ENCODE measurements at regions not wholly inside any gene's neighbourhood (a gene's known extent, or its start where the extent isn't known, plus 50 kb on each side); places are given as distances from the start of the nearest gene placed in this dataset.

DNA sequence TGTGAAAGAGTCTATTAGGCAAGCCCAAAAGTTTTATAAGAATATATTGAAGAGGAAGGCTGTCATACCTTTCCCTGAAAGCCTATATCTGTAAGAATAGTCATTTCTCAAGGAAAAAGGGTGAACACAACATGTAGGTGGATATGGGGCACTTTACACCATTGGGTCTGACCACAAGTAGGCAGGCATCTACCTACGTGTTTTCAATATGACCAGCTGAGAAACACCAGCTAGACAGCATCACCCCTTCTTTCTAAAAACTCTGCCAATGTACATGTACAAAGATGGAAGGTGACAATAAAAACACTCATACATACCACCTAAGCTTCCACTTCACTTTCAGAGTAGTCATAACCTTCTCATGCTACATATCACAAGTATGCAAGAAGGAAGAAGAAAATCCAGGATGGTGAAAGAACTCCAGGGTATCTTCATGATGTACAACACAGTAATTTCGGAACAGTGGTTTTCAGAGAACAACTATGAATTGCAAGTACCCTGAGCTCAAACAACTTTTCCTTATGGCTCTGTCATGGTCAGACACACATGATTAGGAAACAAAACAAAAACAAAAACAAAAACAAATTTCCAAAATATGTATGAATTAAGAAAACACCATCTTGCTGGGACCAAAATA, 98.5 kb upstream of the ADGRL2 start (continued):
- TF ChIP-seq, protein P1, sequence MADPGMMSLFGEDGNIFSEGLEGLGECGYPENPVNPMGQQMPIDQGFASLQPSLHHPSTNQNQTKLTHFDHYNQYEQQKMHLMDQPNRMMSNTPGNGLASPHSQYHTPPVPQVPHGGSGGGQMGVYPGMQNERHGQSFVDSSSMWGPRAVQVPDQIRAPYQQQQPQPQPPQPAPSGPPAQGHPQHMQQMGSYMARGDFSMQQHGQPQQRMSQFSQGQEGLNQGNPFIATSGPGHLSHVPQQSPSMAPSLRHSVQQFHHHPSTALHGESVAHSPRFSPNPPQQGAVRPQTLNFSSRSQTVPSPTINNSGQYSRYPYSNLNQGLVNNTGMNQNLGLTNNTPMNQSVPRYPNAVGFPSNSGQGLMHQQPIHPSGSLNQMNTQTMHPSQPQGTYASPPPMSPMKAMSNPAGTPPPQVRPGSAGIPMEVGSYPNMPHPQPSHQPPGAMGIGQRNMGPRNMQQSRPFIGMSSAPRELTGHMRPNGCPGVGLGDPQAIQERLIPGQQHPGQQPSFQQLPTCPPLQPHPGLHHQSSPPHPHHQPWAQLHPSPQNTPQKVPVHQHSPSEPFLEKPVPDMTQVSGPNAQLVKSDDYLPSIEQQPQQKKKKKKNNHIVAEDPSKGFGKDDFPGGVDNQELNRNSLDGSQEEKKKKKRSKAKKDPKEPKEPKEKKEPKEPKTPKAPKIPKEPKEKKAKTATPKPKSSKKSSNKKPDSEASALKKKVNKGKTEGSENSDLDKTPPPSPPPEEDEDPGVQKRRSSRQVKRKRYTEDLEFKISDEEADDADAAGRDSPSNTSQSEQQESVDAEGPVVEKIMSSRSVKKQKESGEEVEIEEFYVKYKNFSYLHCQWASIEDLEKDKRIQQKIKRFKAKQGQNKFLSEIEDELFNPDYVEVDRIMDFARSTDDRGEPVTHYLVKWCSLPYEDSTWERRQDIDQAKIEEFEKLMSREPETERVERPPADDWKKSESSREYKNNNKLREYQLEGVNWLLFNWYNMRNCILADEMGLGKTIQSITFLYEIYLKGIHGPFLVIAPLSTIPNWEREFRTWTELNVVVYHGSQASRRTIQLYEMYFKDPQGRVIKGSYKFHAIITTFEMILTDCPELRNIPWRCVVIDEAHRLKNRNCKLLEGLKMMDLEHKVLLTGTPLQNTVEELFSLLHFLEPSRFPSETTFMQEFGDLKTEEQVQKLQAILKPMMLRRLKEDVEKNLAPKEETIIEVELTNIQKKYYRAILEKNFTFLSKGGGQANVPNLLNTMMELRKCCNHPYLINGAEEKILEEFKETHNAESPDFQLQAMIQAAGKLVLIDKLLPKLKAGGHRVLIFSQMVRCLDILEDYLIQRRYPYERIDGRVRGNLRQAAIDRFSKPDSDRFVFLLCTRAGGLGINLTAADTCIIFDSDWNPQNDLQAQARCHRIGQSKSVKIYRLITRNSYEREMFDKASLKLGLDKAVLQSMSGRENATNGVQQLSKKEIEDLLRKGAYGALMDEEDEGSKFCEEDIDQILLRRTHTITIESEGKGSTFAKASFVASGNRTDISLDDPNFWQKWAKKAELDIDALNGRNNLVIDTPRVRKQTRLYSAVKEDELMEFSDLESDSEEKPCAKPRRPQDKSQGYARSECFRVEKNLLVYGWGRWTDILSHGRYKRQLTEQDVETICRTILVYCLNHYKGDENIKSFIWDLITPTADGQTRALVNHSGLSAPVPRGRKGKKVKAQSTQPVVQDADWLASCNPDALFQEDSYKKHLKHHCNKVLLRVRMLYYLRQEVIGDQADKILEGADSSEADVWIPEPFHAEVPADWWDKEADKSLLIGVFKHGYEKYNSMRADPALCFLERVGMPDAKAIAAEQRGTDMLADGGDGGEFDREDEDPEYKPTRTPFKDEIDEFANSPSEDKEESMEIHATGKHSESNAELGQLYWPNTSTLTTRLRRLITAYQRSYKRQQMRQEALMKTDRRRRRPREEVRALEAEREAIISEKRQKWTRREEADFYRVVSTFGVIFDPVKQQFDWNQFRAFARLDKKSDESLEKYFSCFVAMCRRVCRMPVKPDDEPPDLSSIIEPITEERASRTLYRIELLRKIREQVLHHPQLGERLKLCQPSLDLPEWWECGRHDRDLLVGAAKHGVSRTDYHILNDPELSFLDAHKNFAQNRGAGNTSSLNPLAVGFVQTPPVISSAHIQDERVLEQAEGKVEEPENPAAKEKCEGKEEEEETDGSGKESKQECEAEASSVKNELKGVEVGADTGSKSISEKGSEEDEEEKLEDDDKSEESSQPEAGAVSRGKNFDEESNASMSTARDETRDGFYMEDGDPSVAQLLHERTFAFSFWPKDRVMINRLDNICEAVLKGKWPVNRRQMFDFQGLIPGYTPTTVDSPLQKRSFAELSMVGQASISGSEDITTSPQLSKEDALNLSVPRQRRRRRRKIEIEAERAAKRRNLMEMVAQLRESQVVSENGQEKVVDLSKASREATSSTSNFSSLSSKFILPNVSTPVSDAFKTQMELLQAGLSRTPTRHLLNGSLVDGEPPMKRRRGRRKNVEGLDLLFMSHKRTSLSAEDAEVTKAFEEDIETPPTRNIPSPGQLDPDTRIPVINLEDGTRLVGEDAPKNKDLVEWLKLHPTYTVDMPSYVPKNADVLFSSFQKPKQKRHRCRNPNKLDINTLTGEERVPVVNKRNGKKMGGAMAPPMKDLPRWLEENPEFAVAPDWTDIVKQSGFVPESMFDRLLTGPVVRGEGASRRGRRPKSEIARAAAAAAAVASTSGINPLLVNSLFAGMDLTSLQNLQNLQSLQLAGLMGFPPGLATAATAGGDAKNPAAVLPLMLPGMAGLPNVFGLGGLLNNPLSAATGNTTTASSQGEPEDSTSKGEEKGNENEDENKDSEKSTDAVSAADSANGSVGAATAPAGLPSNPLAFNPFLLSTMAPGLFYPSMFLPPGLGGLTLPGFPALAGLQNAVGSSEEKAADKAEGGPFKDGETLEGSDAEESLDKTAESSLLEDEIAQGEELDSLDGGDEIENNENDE (IDR thresholded peaks at IDR 0.05; ENCODE audit: insufficient replicate concordance, low read length) = no peak
- no peak for TF ChIP-seq SIN3A (conservative IDR thresholded peaks at IDR 0.05 in 1 of 2, IDR thresholded peaks at IDR 0.05 in 1 of 2; ENCODE audit: low read depth in 1 of 2, low read length in 2 of 2)
- no peak for TF ChIP-seq TAF7 (optimal IDR thresholded peaks at IDR 0.05; ENCODE audit: borderline replicate concordance, low read depth, low read length)
- TF ChIP-seq, protein P2, sequence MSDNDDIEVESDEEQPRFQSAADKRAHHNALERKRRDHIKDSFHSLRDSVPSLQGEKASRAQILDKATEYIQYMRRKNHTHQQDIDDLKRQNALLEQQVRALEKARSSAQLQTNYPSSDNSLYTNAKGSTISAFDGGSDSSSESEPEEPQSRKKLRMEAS (IDR thresholded peaks at IDR 0.05) = no peak
- TF ChIP-seq SP2 (IDR thresholded peaks at IDR 0.05; ENCODE audit: low read length) = no peak
- TF ChIP-seq CBX8 (IDR thresholded peaks at IDR 0.05; ENCODE audit: borderline replicate concordance, low read depth, low read length) = no peak
- no peak for TF ChIP-seq SIRT6 (IDR thresholded peaks at IDR 0.05; ENCODE audit: low read length)
- no peak for TF ChIP-seq JUND (IDR thresholded peaks at IDR 0.05; ENCODE audit: low read length)

All from H1 (cell line).